Gastrocnemius medialis (tissue), 4 donors: ENCODE measurements at regions not wholly inside any gene's neighbourhood (a gene's known extent, or its start where the extent isn't known, plus 50 kb on each side); places are given as distances from the start of the nearest gene placed in this dataset.

Experiments used
- CTCF ChIP-seq, 5 experiments: fragments of 450-650 bp in 3 of 5; fragments of 200-600 bp in 2 of 5; sonication (generic) in 2 of 5; IDR thresholded peaks in 4 of 5; conservative IDR thresholded peaks in 1 of 5; 1 replicate in 4 of 5; 2 replicates in 1 of 5; pipeline ENCODE4 v1.5.1; 2016 to 2019; ENCODE audit warnings: antibody characterized with exemption in 5 of 5, mild to moderate bottlenecking in 3 of 5, moderate library complexity in 3 of 5
- POLR2A ChIP-seq, 2 donors: fragments of 450-650 bp; IDR thresholded peaks; one replicate each; pipeline ENCODE4 v1.6.1; 2017; ENCODE audit warnings: antibody characterized with exemption in 2 of 2, mild to moderate bottlenecking in 2 of 2, moderate library complexity in 2 of 2

GRCh38 chr3:186477033-186477432 lies 67.1 kb downstream of the CRYGS start:
- TF ChIP-seq CTCF (IDR thresholded peaks at IDR 0.05 in 4 of 5, conservative IDR thresholded peaks at IDR 0.05 in 1 of 5) (no peak), POLR2A (IDR thresholded peaks at IDR 0.05) (no peak)
